ENCODE measurements at regions not wholly inside any gene's neighbourhood (a gene's known extent, or its start where the extent isn't known, plus 50 kb on each side); places are given as distances from the start of the nearest gene placed in this dataset.

- CTCF ChIA-PET, result no interaction called here
- Histone ChIP-seq H3K9me3 (ENCODE audit: control extremely low read depth in 1 of 3, control insufficient read depth in 2 of 3, insufficient read depth in 1 of 3, low read length in 2 of 3) (no peaks in the 10 kb centered on the region), H3K36me3 (replicated peaks in 1 of 2; ENCODE audit: control extremely low read depth in 1 of 2, control insufficient read depth in 1 of 2, extremely low read depth in 1 of 2, insufficient read depth in 2 of 2, low read length in 1 of 2) (no peaks in the 10 kb centered on the region), H3K9ac (ENCODE audit: low read length) (no peak overlapping the region), H2AFZ (ENCODE audit: insufficient read depth, low read depth, low read length, poor library complexity, severe bottlenecking) (no peak overlapping the region), H3K79me2 (ENCODE audit: control insufficient read depth, insufficient read depth, low read length) (no peaks in the 10 kb centered on the region), H3K4me1 (ENCODE audit: control insufficient read depth in 2 of 2, insufficient read depth in 2 of 2, low read length in 2 of 2) (no peaks in the 10 kb centered on the region), H3K4me3 (ENCODE audit: control extremely low read depth in 1 of 5, extremely low read depth in 1 of 5, insufficient read depth in 1 of 5, low read depth in 2 of 5, low read length in 4 of 5) (no peak overlapping the region), H3K27ac (ENCODE audit: low read length in 2 of 2) (no peak overlapping the region), H3K27me3 (replicated peaks in 1 of 4; ENCODE audit: control extremely low read depth in 1 of 4, control insufficient read depth in 3 of 4, insufficient read depth in 4 of 4, low read length in 3 of 4) (no peaks in the 10 kb centered on the region), H4K20me1 (ENCODE audit: control insufficient read depth, insufficient read depth, low read length, poor library complexity, severe bottlenecking) (no peaks in the 10 kb centered on the region), H3K4me2 (replicated peaks; ENCODE audit: low read depth, low read length, poor library complexity, severe bottlenecking) (no peak overlapping the region)
- Mint-ChIP-seq H3K4me1 (no peaks in the 10 kb centered on the region), H3K27me3 (no peaks in the 10 kb centered on the region), H3K9me3 (ENCODE audit: insufficient read depth) (peaks cover 7% of the 10 kb centered on the region), H3K27ac (no peak overlapping the region), H3K4me3 (no peak overlapping the region)
- no peak for TF ChIP-seq EZH2 (IDR thresholded peaks at IDR 0.05; ENCODE audit: borderline replicate concordance, insufficient read depth, low read depth, low read length, poor library complexity, severe bottlenecking)
- no peak for TF ChIP-seq CTCF (IDR thresholded peaks at IDR 0.05)
- intact Hi-C loops (cut with micrococcal nuclease), result no loop called here
- no CpG with 5 or more reads among the region's 1 CpG for WGBS (ENCODE audit: insufficient coverage)
- POLR2A ChIA-PET, result no interaction called here
- no peak for ATAC-seq (ENCODE audit: low read depth)
- no peak for DNase-seq
Measured at GRCh38 chr13:83731113-83731512, 151.2 kb downstream of the SLITRK1 start.

DNA sequence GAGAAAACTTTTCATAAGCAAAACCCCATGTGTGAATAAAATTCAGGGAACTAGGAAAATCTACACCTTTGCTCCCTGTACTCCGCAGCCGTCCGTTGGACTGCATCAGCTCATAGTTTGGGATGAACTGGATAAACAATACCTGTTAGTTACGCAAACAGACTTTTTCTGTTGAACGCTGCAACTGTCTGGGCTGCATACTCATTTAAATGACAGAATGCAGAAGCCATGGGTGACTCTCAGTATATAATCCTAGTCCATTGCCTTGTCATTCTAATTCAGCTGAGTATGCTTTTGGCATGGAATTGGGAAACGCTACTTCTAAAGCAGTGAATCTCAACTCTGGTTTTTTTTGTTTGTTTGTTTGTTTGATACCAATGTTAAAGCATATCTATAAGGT is 151.6 kb downstream of the SLITRK1 start:
- Histone ChIP-seq H3K4me3 (ENCODE audit: control extremely low read depth in 1 of 5, extremely low read depth in 1 of 5, insufficient read depth in 1 of 5, low read depth in 2 of 5, low read length in 4 of 5) (no peak overlapping the region), H3K27me3 (replicated peaks in 1 of 4; ENCODE audit: control extremely low read depth in 1 of 4, control insufficient read depth in 3 of 4, insufficient read depth in 4 of 4, low read length in 3 of 4) (no peaks in the 10 kb centered on the region), H3K36me3 (replicated peaks in 1 of 2; ENCODE audit: control extremely low read depth in 1 of 2, control insufficient read depth in 1 of 2, extremely low read depth in 1 of 2, insufficient read depth in 2 of 2, low read length in 1 of 2) (no peaks in the 10 kb centered on the region), H3K27ac (ENCODE audit: low read length in 2 of 2) (no peak overlapping the region), H3K4me2 (replicated peaks; ENCODE audit: low read depth, low read length, poor library complexity, severe bottlenecking) (no peak overlapping the region), H3K9me3 (ENCODE audit: control extremely low read depth in 1 of 3, control insufficient read depth in 2 of 3, insufficient read depth in 1 of 3, low read length in 2 of 3) (no peaks in the 10 kb centered on the region), H2AFZ (ENCODE audit: insufficient read depth, low read depth, low read length, poor library complexity, severe bottlenecking) (no peak overlapping the region), H3K79me2 (ENCODE audit: control insufficient read depth, insufficient read depth, low read length) (no peaks in the 10 kb centered on the region), H3K4me1 (ENCODE audit: control insufficient read depth in 2 of 2, insufficient read depth in 2 of 2, low read length in 2 of 2) (no peaks in the 10 kb centered on the region), H3K9ac (ENCODE audit: low read length) (no peak overlapping the region), H4K20me1 (ENCODE audit: control insufficient read depth, insufficient read depth, low read length, poor library complexity, severe bottlenecking) (no peaks in the 10 kb centered on the region)
- Mint-ChIP-seq H3K4me1 (no peaks in the 10 kb centered on the region), H3K9me3 (ENCODE audit: insufficient read depth) (peaks cover 4% of the 10 kb centered on the region), H3K4me3 (no peak overlapping the region), H3K27me3 (no peaks in the 10 kb centered on the region), H3K27ac (no peak overlapping the region)
- intact Hi-C loops (cut with micrococcal nuclease), result no loop called here
- ATAC-seq (ENCODE audit: low read depth) (no peak), DNase-seq (no peak)
- WGBS (ENCODE audit: insufficient coverage), result 100% methylated on average over 5 of the region's 6 CpGs
- TF ChIP-seq CTCF (IDR thresholded peaks at IDR 0.05) (no peak), EZH2 (IDR thresholded peaks at IDR 0.05; ENCODE audit: borderline replicate concordance, insufficient read depth, low read depth, low read length, poor library complexity, severe bottlenecking) (no peak)
- ChIA-PET POLR2A (no interaction called here), CTCF (no interaction called here)
